Aorta (tissue), 5 donors: ENCODE measurements at regions not wholly inside any gene's neighbourhood (a gene's known extent, or its start where the extent isn't known, plus 50 kb on each side); places are given as distances from the start of the nearest gene placed in this dataset.
"Not testable (repeated sequence)": the region's sequence is repeated elsewhere in the genome, so short reads cannot be mapped to it uniquely, and the experiment has no call there.

Experiments
- ATAC-seq: fragments of 200-7000 bp; cut with Tn5 transposase; one replicate; pipeline ENCODE4 v1.9.1; 2022; ENCODE audit warnings: moderate library complexity; ENCODE audit not compliant: low FRiP score
- DNase-seq, 2 donors: peaks; one replicate each; pipeline ENCODE4 v3.0.0-alpha.2; 2020
- H3K27ac ChIP-seq, 2 donors: one replicate each; pipeline ENCODE4 v1.5.1; 2013; ENCODE audit warnings: low read length in 2 of 2, mild to moderate bottlenecking in 2 of 2, moderate library complexity in 2 of 2, control low read depth in 1 of 2, inconsistent platforms in 1 of 2, low read depth in 1 of 2
- H3K27me3 ChIP-seq, 2 donors: one replicate each; pipeline ENCODE4 v1.6.1; 2013; ENCODE audit warnings: control low read depth in 1 of 2, low read length in 1 of 2, mild to moderate bottlenecking in 1 of 2, moderate library complexity in 1 of 2; ENCODE audit not compliant: insufficient read depth in 2 of 2, control insufficient read depth in 1 of 2
- H3K36me3 ChIP-seq, 2 donors: one replicate each; pipeline ENCODE4 v1.6.1; 2013; ENCODE audit warnings: control low read depth in 1 of 2, low read length in 1 of 2, mild to moderate bottlenecking in 1 of 2; ENCODE audit not compliant: insufficient read depth in 2 of 2, control insufficient read depth in 1 of 2
- H3K4me1 ChIP-seq, 2 donors: one replicate each; pipeline ENCODE4 v1.6.1; 2013; ENCODE audit warnings: low read length in 2 of 2, control low read depth in 1 of 2, mild to moderate bottlenecking in 1 of 2, moderate library complexity in 1 of 2; ENCODE audit not compliant: insufficient read depth in 2 of 2, control insufficient read depth in 1 of 2
- H3K4me3 ChIP-seq, 2 donors: one replicate each; pipeline ENCODE4 v1.5.1; 2013; ENCODE audit warnings: low read length in 2 of 2, control low read depth in 1 of 2, mild to moderate bottlenecking in 1 of 2
- H3K9me3 ChIP-seq: one replicate; pipeline ENCODE4 v1.6.1; 2013; ENCODE audit warnings: mild to moderate bottlenecking, low read length; ENCODE audit not compliant: control insufficient read depth
- WGBS, 2 donors: extraction: QIAGEN DNeasy Blood & Tissue Kit; methylation state at CpG; one replicate each; pipeline ENCODE4 v1.1.7; 2013; 5-methylcytosine and 5-hydroxymethylcytosine counted together
- intact Hi-C, 2 donors: fragments of 100-400 bp; cut with DNase I; formaldehyde crosslinking; loops; one replicate each; pipeline versions ENCODE4 v1.14.2 to v1.15.0; 2022
- donor health status: healthy with polysubstance abuse.
- donor health status: Bipolar disorder and iron deficiency.
- donor health status: DM: no; HTN: no; CAD: no.
- donor health status: DM: no; HTN: no; CAD: no.
- donor health status: DM: yes; HTN: yes; CAD: no.

DNA sequence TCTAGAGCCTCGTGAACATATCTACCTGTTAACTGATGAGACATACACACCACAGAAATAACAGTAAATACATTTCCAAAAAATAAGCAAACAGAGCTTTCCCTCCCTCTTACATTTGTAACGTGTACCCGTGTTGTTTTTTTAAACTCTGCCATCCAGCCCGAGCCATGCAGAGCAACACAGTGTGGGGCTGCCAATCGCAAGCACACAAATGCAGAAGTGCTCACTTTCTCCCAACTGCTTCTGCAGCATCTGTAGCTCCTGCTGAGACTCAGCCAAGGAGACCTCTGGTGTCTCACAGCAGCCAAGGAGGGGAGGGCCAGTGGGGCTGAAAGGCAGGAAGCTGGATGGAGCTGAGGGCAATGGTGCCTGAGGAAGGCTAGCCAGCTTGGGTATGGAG is 94.4 kb downstream of the NBPF8 start:
- H3K36me3 ChIP-seq, H3K9me3 ChIP-seq, DNase-seq, H3K27me3 ChIP-seq, H3K27ac ChIP-seq, ATAC-seq, intact Hi-C loops, H3K4me1 ChIP-seq, H3K4me3 ChIP-seq: not testable (repeated sequence)
- WGBS, 2 donors = 79 to 80% methylated on average over 1 to 2 of the region's 5 CpGs

DNA sequence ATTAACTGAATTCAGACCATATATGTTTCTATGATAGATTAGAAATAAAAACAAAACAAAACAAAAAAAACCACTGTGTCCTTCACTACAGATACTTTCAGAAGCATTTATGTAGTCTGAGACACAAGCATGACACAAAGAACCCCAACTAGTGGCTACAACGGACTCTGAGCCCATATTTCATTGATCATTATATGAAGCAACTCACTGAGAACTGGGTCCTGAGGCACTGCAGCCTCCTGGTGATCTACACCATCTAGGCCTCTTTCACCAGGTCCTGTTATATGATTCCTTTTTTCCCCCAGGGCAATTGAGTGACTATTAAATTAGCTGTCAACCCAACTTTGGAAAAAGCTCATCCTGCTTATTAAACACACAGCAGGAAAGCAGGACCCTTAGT is 98.3 kb downstream of the NBPF8 start:
- ATAC-seq, H3K27me3 ChIP-seq, H3K4me1 ChIP-seq, H3K4me3 ChIP-seq, H3K27ac ChIP-seq, intact Hi-C loops, H3K36me3 ChIP-seq, DNase-seq, H3K9me3 ChIP-seq: not testable (repeated sequence)
- no CpG with 5 or more reads among the region's 1 CpG for WGBS, 2 donors

DNA sequence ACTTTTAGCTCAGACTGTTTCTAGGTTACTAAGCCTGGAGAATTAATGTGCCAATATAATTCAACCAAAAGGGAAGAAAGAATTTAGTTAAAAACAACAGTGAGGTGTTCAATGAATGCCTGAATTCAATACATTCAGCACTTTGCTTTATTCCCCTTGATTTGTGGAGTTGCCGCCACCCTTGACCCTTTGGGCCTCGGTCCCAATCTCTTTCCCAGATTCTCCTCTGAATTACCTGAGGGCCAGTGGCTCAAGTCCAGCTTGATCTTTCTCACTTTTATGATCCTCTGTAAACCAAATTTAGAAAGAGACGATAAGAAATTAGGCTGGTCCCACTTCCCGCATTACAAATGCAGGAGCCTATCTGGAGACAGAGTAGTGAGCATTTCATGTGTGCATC is 98.7 kb downstream of the NBPF8 start:
- intact Hi-C loops, H3K27me3 ChIP-seq, DNase-seq, H3K4me3 ChIP-seq, H3K4me1 ChIP-seq, H3K9me3 ChIP-seq, H3K27ac ChIP-seq, H3K36me3 ChIP-seq, ATAC-seq: not testable (repeated sequence)
- no CpG with 5 or more reads among the region's 4 CpGs for WGBS, 2 donors

DNA sequence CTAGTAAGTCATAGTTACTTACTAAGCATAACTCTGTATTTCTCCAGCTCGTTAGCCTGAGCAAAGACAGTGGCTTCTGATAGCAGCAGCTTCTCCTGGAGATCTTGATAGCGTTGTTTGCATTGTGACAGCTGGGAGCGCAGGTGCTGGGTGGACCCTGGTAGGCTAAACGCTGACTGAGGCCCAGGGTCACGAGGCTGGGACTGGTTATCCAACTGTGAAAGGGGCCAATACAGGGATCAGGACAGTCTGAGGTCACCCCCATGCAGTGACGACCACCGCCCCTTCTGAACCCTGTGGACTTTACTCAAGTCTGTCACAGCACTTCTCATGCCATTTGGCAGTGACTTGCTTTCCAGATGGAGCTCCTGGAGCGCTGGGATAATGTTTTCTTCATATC is 104.4 kb downstream of the NBPF8 start:
- DNase-seq, H3K4me3 ChIP-seq, H3K27ac ChIP-seq, ATAC-seq, H3K36me3 ChIP-seq, H3K4me1 ChIP-seq, H3K9me3 ChIP-seq, intact Hi-C loops, H3K27me3 ChIP-seq: not testable (repeated sequence)
- WGBS, 2 donors = 69 to 83% methylated on average over 1 of the region's 8 CpGs

DNA sequence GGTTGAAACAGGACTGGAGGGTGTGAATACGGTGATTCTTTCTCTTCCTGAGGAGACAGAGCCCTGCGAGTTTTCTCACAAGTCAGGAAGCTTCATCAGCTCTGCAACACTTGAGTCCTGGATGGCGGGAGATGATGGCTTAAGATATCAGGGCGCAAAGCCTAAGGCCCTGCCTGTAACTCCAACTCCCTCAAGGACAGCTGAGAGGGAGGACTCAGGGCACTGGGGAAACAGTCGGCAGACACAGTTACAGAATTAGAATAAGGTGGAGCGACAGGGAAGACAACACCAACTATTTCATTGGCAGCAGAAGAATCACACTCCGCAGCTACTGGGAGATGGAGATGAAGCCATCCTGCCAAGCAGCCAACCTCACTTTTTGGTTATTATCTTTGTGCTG is 109.6 kb downstream of the NBPF8 start:
- H3K27me3 ChIP-seq, H3K36me3 ChIP-seq, ATAC-seq, intact Hi-C loops, DNase-seq, H3K27ac ChIP-seq, H3K4me3 ChIP-seq, H3K9me3 ChIP-seq, H3K4me1 ChIP-seq: not testable (repeated sequence)
- WGBS, 2 donors = 82 to 93% methylated on average over 3 of the region's 7 CpGs

DNA sequence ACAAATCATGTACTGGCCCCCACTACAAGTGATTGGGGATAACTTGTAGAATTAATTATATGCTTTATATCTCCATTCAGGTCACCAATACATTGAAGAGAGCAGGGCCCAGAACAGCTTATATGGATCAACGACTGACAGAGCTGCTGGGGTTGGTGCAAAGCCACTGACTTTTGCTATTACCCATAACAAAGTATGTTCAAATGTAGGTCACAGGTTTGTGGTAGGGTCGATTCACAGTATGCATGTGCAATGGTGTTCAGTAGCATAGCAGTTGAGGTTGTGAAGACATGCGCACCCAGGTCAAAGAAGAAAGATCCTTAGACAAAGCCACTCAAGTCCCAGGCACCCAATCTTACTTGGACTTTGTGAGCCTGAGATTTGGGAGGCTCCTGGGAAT is 110.6 kb downstream of the NBPF8 start:
- H3K36me3 ChIP-seq, intact Hi-C loops: not testable (repeated sequence)

DNA sequence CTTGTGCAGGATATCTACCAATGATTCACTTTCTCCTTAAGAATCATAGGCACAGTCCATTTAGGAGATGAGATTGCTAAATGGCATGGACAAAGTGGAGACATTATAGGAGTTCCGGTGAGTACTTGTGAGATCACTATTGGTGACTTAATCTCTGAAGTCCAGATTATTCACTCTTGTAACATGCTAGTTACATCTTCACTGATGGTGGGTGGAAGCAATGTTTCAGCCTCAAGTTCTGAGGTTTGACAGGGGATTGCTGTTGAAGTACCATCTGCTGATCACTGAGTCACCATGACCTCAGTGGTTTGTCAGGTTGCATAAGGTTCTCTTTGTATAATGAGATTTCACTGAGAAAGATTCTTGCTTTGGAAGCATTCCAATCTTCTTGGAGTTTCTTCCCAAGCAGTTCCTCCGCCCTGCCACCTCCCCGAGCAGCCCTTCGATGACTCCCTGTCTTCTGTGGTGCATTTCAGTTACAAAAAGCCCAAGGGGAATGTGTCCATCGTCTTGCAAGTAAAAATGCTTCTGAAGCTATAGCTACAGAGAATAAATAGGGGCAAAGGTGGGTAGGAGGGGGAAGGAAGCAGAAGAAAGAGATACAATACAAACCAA is 114.7 kb downstream of the NBPF8 start:
- H3K4me3 ChIP-seq, H3K27me3 ChIP-seq, H3K9me3 ChIP-seq, DNase-seq, H3K36me3 ChIP-seq, intact Hi-C loops, H3K4me1 ChIP-seq, H3K27ac ChIP-seq: not testable (repeated sequence)
- ATAC-seq = peak; percentile 11
- WGBS, 2 donors = 88 to 91% methylated on average over 5 of the region's 5 CpGs

More for the DNA sequence above, 110.6 kb downstream of the NBPF8 start:
- H3K27me3 ChIP-seq, H3K4me1 ChIP-seq, DNase-seq, ATAC-seq, H3K4me3 ChIP-seq, H3K27ac ChIP-seq, H3K9me3 ChIP-seq: not testable (repeated sequence)
- WGBS, 2 donors = 83 to 89% methylated on average over 2 of the region's 3 CpGs

DNA sequence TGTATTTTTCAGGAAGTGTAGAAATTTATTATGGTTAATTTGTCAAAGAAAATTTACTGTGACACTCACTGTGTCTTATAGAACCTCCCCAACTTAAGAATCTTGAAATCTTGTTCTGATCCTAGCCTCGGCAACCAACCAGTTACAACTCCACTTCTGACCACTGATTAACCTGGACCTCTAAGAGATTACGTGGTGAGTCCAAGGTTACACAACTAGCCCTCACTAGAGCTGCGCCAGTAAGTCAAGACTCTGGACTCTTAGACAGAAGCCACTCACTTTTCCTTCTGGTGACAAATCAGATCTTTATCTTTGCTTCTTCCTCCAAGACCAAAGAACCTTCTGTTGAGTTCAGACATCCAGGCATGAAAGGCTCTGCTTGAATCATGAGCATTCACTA is 116.6 kb downstream of the NBPF8 start:
- H3K9me3 ChIP-seq, intact Hi-C loops, ATAC-seq, H3K27ac ChIP-seq, H3K36me3 ChIP-seq, H3K4me3 ChIP-seq, DNase-seq, H3K4me1 ChIP-seq, H3K27me3 ChIP-seq: not testable (repeated sequence)
- WGBS, 2 donors = 94 to 100% methylated on average over 1 of the region's 3 CpGs

DNA sequence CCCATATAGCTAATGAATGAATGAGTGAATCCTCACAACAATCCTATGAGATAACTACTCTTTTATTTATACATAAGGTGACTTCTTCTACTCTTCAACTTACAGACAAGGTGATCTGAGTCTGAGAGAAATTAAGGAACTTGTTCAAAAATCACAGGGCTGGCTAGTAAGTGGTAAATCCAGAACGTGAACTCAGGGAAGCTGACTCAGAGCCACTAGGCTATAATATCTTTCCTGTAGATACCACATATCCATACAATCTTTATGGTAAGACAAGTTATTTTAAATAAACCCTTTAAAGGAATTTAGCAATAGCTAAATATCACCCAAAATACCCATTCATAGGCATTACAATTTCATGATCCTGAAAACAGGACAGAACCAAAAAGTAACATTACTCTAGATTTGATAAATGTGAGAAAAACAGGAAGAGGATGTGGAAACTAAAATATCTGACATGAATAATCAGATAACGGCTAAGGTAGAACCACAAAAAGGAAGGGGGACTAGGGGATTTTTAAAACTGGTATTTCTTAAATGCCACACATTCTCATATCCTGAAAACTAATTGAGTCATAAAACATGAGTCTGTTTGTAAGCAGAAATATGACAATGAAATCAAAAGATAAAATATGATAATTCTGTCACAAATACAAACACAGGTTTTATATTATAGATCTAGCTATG is 119.7 kb downstream of the NBPF8 start:
- H3K27me3 ChIP-seq, H3K4me1 ChIP-seq, H3K4me3 ChIP-seq, ATAC-seq, H3K27ac ChIP-seq, H3K36me3 ChIP-seq, DNase-seq, intact Hi-C loops, H3K9me3 ChIP-seq: not testable (repeated sequence)
- 38 to 40% methylated on average over 2 of the region's 2 CpGs for WGBS, 2 donors
